PC-9 (cell line): ENCODE measurements at regions not wholly inside any gene's neighbourhood (a gene's known extent, or its start where the extent isn't known, plus 50 kb on each side); places are given as distances from the start of the nearest gene placed in this dataset.
"Not testable (repeated sequence)": the region's sequence is repeated elsewhere in the genome, so short reads cannot be mapped to it uniquely, and the experiment has no call there.

ENCODE experiments used
- BruUV-seq: library from RNA; stranded (reverse); fragments of 400-500 nt; replicated peaks from 2 replicates; lab custom pipeline; 2021; lab: Mats Ljungman, UMichigan
- CTCF ChIA-PET: fragments of 300-600 bp; sonication (Branson Sonifier 250); formaldehyde crosslinking; loops from one replicate; lab custom pipeline; 2022; ENCODE audit warnings: antibody characterized with exemption; lab: Charles Lee
- POLR2A ChIA-PET: fragments of 300-600 bp; sonication (Branson Sonifier 250); formaldehyde crosslinking; loops from one replicate; lab custom pipeline; 2022; ENCODE audit warnings: antibody characterized with exemption; ENCODE audit not compliant: unreplicated experiment; lab: Charles Lee
- DNase-seq, 2 experiments: peaks; one replicate each; pipeline versions ENCODE4 v3.0.0 to v3.0.0-alpha.2; 2015 to 2022; ENCODE audit warnings: mixed read lengths in 1 of 2
- H2AFZ ChIP-seq: fragments of 200-600 bp; sonication (generic); 2 replicates; pipeline ENCODE4 v1.8.1; 2017; ENCODE audit warnings: antibody characterized with exemption
- H3F3A ChIP-seq: fragments of 200-600 bp; sonication (generic); 2 replicates; pipeline ENCODE4 v1.8.1; 2017; ENCODE audit warnings: antibody characterized with exemption, mild to moderate bottlenecking, low read depth; ENCODE audit not compliant: insufficient read depth
- H3K27ac ChIP-seq: fragments of 200-600 bp; sonication (generic); 2 replicates; pipeline ENCODE4 v1.6.1; 2016; ENCODE audit warnings: mixed run types
- H3K27me3 ChIP-seq: fragments of 200-600 bp; sonication (generic); 2 replicates; pipeline ENCODE4 v1.6.1; 2016; ENCODE audit warnings: low read depth, mixed run types; ENCODE audit not compliant: insufficient read depth
- H3K36me3 ChIP-seq: fragments of 200-600 bp; sonication (generic); 2 replicates; pipeline ENCODE4 v1.6.1; 2016; ENCODE audit warnings: low read depth, mixed run types
- H3K4me1 ChIP-seq: fragments of 200-600 bp; sonication (generic); replicated peaks from 2 replicates; pipeline ENCODE4 v1.6.1; 2016; ENCODE audit warnings: mixed run types; ENCODE audit not compliant: insufficient read depth
- H3K4me2 ChIP-seq: fragments of 200-600 bp; sonication (generic); 2 replicates; pipeline ENCODE4 v1.6.1; 2017; ENCODE audit warnings: mixed run types
- H3K4me3 ChIP-seq: fragments of 200-600 bp; sonication (generic); 2 replicates; pipeline ENCODE4 v1.6.1; 2016; ENCODE audit warnings: mixed run types
- H3K79me2 ChIP-seq: fragments of 200-600 bp; sonication (generic); 2 replicates; pipeline ENCODE4 v1.6.1; 2017; ENCODE audit warnings: low read depth, mixed run types
- H3K9me2 ChIP-seq: fragments of 200-600 bp; sonication (generic); 2 replicates; pipeline ENCODE4 v1.8.1; 2017; ENCODE audit warnings: mild to moderate bottlenecking; ENCODE audit not compliant: insufficient read depth
- H3K9me3 ChIP-seq: fragments of 200-600 bp; sonication (generic); 2 replicates; pipeline ENCODE4 v1.8.1; 2016; ENCODE audit warnings: low read depth; ENCODE audit not compliant: insufficient read depth
- H4K20me1 ChIP-seq: fragments of 200-600 bp; sonication (generic); 2 replicates; pipeline ENCODE4 v1.8.1; 2017; ENCODE audit not compliant: insufficient read depth
- intact Hi-C: fragments of 100-400 bp; cut with micrococcal nuclease; formaldehyde crosslinking; loops from one replicate; pipeline ENCODE4 v1.10.0; 2022; ENCODE audit not compliant: unreplicated experiment

GRCh38 chr1:148679050-148679786 lies 69.4 kb upstream of the NUDT4B start:
- H3K4me1 ChIP-seq, H3K36me3 ChIP-seq, H2AFZ ChIP-seq, POLR2A ChIA-PET, H3K27me3 ChIP-seq, H3K9me2 ChIP-seq, H3K79me2 ChIP-seq, H4K20me1 ChIP-seq, BruUV-seq, H3K9me3 ChIP-seq, intact Hi-C loops, H3F3A ChIP-seq, CTCF ChIA-PET: not testable (repeated sequence)
- 0 out of 2 replicates have a peak overlapping the region, but pooled peaks have one; percentile 15 for H3K4me2 ChIP-seq
- peak; percentile 39 to 56 for DNase-seq
- peak overlapping the region; percentile 62 for H3K4me3 ChIP-seq
- 0 out of 2 replicates have a peak overlapping the region, but pooled peaks have one; percentile 34 for H3K27ac ChIP-seq

GRCh38 chr1:148679787-148680326 lies 68.7 kb upstream of the NUDT4B start:
- intact Hi-C loops, H3K9me2 ChIP-seq, CTCF ChIA-PET, H3K79me2 ChIP-seq, BruUV-seq, H3K27me3 ChIP-seq, H3K36me3 ChIP-seq, H4K20me1 ChIP-seq, H3F3A ChIP-seq, H3K27ac ChIP-seq, H3K4me1 ChIP-seq, H3K4me2 ChIP-seq, H3K4me3 ChIP-seq, H3K9me3 ChIP-seq, DNase-seq, H2AFZ ChIP-seq, POLR2A ChIA-PET: not testable (repeated sequence)

- H3K27ac ChIP-seq, BruUV-seq, CTCF ChIA-PET, H3K4me2 ChIP-seq, H3K9me3 ChIP-seq, H3K36me3 ChIP-seq, POLR2A ChIA-PET, H3K4me1 ChIP-seq, H3K4me3 ChIP-seq, DNase-seq, H3K9me2 ChIP-seq, H4K20me1 ChIP-seq, H3F3A ChIP-seq, intact Hi-C loops, H3K27me3 ChIP-seq, H3K79me2 ChIP-seq, H2AFZ ChIP-seq: not testable (repeated sequence)
Measured at GRCh38 chr1:148686735-148687134, 61.8 kb upstream of the NUDT4B start.

- DNase-seq, H3K27ac ChIP-seq, intact Hi-C loops: not testable (repeated sequence)
Measured at GRCh38 chr1:148687376-148687775, 61.2 kb upstream of the NUDT4B start.

More at GRCh38 chr1:148687376-148687775, 61.2 kb upstream of the NUDT4B start:
- POLR2A ChIA-PET, BruUV-seq, H3K4me1 ChIP-seq, H3K79me2 ChIP-seq, CTCF ChIA-PET, H3K4me2 ChIP-seq, H2AFZ ChIP-seq, H3K27me3 ChIP-seq, H3K9me2 ChIP-seq, H3K4me3 ChIP-seq, H3K36me3 ChIP-seq, H3F3A ChIP-seq, H4K20me1 ChIP-seq, H3K9me3 ChIP-seq: not testable (repeated sequence)
